Ovary (tissue), 3 donors: ENCODE measurements at regions not wholly inside any gene's neighbourhood (a gene's known extent, or its start where the extent isn't known, plus 50 kb on each side); places are given as distances from the start of the nearest gene placed in this dataset.

Experiments
- CTCF ChIP-seq, 3 donors: fragments of 450-650 bp in 2 of 3; fragments of 200-600 bp in 1 of 3; IDR thresholded peaks; one replicate each; pipeline versions ENCODE4 v1.5.1 to v1.8.0; 2016 to 2022; ENCODE audit warnings: antibody characterized with exemption in 3 of 3, mild to moderate bottlenecking in 1 of 3
- EP300 ChIP-seq: sonication (generic); formaldehyde crosslinking; IDR thresholded peaks from one replicate; pipeline ENCODE4 v1.6.1; 2017; ENCODE audit warnings: antibody characterized with exemption
- POLR2A ChIP-seq: fragments of 450-650 bp; IDR thresholded peaks from one replicate; pipeline ENCODE4 v1.6.1; 2017; ENCODE audit warnings: antibody characterized with exemption, mild to moderate bottlenecking, moderate library complexity
- donor health status: DM: no; HTN: no; CAD: no.

GRCh38 chr6:3939368-3939958 lies 90.3 kb downstream of the FAM50B start:
- TF ChIP-seq CTCF (IDR thresholded peaks at IDR 0.05) (no peak), POLR2A (no peak), EP300 (no peak)
